ENCODE measurements at regions not wholly inside any gene's neighbourhood (a gene's known extent, or its start where the extent isn't known, plus 50 kb on each side); places are given as distances from the start of the nearest gene placed in this dataset.

DNA sequence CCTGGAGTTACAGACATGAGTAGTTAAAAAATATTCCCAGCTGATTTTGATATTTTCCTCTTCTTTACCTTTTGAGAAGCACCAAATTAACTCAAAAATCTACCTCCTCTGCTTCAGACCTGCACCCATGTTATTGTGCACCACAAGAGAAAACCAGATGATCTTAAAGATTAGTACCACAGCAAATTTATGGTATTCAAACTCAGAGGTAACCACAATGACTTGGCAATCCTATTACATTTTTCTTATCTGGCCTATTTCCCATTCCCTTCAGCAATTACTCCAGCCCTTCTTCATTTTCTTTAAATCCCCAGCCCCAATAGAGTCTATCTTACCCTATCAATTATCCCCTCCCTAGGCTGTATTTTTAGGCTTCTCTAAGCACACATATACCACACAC lies 535.1 kb downstream of the FAT4 start:
- H3K27ac ChIP-seq = no peak overlapping the region
- ATAC-seq = no peak
- no peak for TF ChIP-seq POLR2AphosphoS5 (IDR thresholded peaks at IDR 0.05)
- TF ChIP-seq, protein P1, sequence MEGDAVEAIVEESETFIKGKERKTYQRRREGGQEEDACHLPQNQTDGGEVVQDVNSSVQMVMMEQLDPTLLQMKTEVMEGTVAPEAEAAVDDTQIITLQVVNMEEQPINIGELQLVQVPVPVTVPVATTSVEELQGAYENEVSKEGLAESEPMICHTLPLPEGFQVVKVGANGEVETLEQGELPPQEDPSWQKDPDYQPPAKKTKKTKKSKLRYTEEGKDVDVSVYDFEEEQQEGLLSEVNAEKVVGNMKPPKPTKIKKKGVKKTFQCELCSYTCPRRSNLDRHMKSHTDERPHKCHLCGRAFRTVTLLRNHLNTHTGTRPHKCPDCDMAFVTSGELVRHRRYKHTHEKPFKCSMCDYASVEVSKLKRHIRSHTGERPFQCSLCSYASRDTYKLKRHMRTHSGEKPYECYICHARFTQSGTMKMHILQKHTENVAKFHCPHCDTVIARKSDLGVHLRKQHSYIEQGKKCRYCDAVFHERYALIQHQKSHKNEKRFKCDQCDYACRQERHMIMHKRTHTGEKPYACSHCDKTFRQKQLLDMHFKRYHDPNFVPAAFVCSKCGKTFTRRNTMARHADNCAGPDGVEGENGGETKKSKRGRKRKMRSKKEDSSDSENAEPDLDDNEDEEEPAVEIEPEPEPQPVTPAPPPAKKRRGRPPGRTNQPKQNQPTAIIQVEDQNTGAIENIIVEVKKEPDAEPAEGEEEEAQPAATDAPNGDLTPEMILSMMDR (IDR thresholded peaks at IDR 0.05) = no peak
- no peak for TF ChIP-seq EP300 (IDR thresholded peaks at IDR 0.05)
- no peak for TF ChIP-seq POLR2A (IDR thresholded peaks at IDR 0.05)

DNA sequence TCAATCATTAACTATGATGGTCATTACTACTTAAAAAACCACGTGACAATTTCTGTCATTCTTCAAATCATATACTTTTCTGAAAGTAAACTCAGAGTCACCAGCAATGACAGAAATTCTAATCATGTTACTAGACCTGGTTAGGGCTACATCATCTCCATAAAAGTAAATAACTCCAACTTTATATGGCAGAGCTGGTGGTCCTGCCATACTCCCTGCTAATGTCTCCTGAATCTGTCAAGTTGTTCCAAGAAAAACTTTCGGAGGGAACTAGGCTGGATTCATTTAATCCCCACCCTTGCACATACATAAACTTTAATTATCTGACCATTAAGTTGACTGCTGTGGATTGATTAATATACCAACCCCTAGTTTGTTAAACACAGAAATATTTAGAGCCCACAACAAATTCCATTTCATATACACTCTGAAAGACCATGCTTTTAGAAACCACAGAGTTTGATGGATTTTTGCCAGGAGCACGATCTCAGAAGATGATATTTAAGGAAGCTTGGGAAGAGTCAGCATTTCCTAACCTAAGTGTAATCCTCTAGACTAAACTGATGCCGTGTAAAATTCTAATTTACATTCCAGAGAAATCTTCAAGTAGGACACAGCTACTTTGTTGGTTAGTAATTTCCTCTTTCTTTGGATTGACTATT lies 577.0 kb downstream of the FAT4 start:
- Histone ChIP-seq H3K4me3 (no peak overlapping the region), H3K27ac (no peak overlapping the region), H3K36me3 (no peaks in the 10 kb centered on the region), H3K9me3 (no peaks in the 10 kb centered on the region), H3K4me1 (no peaks in the 10 kb centered on the region), H3K27me3 (no peaks in the 10 kb centered on the region)
- no peak for ATAC-seq
- WGBS, 2 donors (ENCODE audit: low coverage in 1 of 2) = 32 to 39% methylated on average over 4 of the region's 4 CpGs
- no peak for TF ChIP-seq POLR2A (IDR thresholded peaks at IDR 0.05)
- no peak for TF ChIP-seq EP300 (IDR thresholded peaks at IDR 0.05)
- TF ChIP-seq POLR2AphosphoS5 (IDR thresholded peaks at IDR 0.05) = no peak

More for the DNA sequence above, 535.1 kb downstream of the FAT4 start:
- Histone ChIP-seq H3K4me3 (no peak overlapping the region), H3K9me3 (no peaks in the 10 kb centered on the region), H3K36me3 (no peaks in the 10 kb centered on the region), H3K4me1 (no peaks in the 10 kb centered on the region), H3K27me3 (no peaks in the 10 kb centered on the region)

DNA sequence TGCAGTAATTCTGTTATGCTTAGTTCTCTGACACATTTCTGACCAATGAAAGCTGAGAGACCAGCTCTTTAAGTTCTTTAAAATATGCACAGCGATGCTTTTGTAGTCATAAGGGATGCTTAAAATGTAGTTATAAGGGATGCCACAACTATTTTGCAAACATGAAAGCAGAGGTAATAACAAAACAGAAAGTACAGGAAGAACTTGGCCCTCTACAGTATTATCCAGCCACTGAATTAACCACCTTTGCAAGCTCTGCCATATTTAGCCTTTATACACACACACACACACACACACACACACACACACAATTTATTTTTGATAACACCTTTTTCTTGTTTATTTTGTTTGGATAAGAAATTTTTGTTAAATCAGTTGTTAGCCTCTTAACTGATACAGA lies 590.0 kb downstream of the FAT4 start:
- no peak overlapping the region for H3K27ac ChIP-seq
- H3K4me3 ChIP-seq = no peak overlapping the region
- no peaks in the 10 kb centered on the region for H3K27me3 ChIP-seq
- no peaks in the 10 kb centered on the region for H3K4me1 ChIP-seq
- TF ChIP-seq POLR2AphosphoS5 (IDR thresholded peaks at IDR 0.05) (no peak), EP300 (IDR thresholded peaks at IDR 0.05) (no peak)
- WGBS, 2 donors (ENCODE audit: low coverage in 1 of 2) = 82 to 100% methylated on average over 1 of the region's 1 CpG
- H3K9me3 ChIP-seq = no peaks in the 10 kb centered on the region
- no peak for ATAC-seq
- H3K36me3 ChIP-seq = no peaks in the 10 kb centered on the region

DNA sequence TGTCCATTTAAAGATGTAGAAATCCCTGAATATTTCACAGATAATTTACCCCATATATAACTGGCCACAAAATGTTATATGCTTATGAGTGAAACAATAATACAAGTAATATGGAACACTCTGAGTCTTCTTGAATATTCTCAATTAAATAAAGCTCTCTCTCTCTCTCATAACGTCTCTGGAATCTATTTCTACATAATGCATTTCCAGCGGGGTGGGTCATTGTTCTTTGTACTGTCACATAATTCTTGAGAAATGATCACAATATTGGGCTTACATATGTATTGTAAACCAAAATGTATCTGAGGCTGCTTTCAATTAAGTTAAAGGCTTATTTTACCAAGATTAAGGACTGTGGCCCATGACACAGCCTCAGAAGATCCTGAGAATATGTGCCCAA lies 596.3 kb downstream of the FAT4 start:
- H3K36me3 ChIP-seq = no peaks in the 10 kb centered on the region
- no peaks in the 10 kb centered on the region for H3K27me3 ChIP-seq
- 70 to 77% methylated on average over 2 of the region's 2 CpGs for WGBS, 2 donors (ENCODE audit: low coverage in 1 of 2)
- H3K4me3 ChIP-seq = no peak overlapping the region
- no peak overlapping the region for H3K27ac ChIP-seq
- no peaks in the 10 kb centered on the region for H3K9me3 ChIP-seq
- H3K4me1 ChIP-seq = no peaks in the 10 kb centered on the region
- TF ChIP-seq POLR2AphosphoS5 (IDR thresholded peaks at IDR 0.05) = no peak
- TF ChIP-seq POLR2A (IDR thresholded peaks at IDR 0.05) = no peak
- no peak for TF ChIP-seq EP300 (IDR thresholded peaks at IDR 0.05)
- TF ChIP-seq, protein P1 (IDR thresholded peaks at IDR 0.05) = no peak
- ATAC-seq = no peak

DNA sequence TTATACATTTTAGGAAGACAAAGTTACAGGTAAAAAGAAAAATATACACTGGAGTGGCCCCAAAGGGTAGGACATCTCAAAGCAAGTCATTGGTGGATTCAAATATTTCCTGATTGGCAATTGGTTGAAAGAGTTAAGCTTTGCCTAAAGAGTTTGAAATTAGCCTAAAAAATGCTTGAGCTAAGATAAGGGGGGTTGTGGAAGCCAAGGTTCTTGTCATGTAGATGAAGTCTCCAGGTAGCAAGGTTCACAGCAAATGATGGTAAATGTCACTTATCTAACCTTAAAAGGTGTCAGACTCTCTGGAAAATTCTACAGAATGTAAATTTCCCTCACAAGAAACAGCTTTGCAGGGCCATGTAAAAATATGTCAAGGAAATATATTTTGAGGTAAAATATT lies 596.7 kb downstream of the FAT4 start:
- no peak overlapping the region for H3K27ac ChIP-seq
- TF ChIP-seq, protein P1 (IDR thresholded peaks at IDR 0.05) = no peak
- TF ChIP-seq POLR2A (IDR thresholded peaks at IDR 0.05) (no peak), POLR2AphosphoS5 (IDR thresholded peaks at IDR 0.05) (no peak), EP300 (IDR thresholded peaks at IDR 0.05) (no peak)
- H3K27me3 ChIP-seq = no peaks in the 10 kb centered on the region
- H3K4me1 ChIP-seq = no peaks in the 10 kb centered on the region
- no peak overlapping the region for H3K4me3 ChIP-seq
- no peaks in the 10 kb centered on the region for H3K9me3 ChIP-seq
- no peaks in the 10 kb centered on the region for H3K36me3 ChIP-seq
- no peak for ATAC-seq

DNA sequence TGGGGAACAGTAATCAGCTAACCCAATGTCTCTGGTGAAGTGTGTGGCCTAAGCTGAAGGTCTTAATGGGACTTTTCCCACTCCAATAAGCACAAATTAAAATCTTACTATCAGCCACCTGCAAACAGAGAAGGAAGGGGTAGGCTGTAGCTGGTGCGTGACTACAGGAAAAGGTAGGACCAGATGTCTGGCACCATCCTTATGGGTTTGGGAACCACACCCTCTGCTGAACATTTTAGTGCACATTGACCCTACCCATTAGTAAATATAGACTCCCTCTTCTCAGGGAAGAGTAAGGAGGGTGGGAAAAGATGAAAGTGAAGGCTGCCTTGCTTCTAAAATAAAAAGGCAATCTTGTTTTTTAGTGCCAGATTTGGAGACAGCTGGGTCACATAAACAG lies 602.8 kb downstream of the FAT4 start:
- no peaks in the 10 kb centered on the region for H3K9me3 ChIP-seq
- ATAC-seq = no peak
- TF ChIP-seq, protein P1 (IDR thresholded peaks at IDR 0.05) = no peak
- WGBS, 2 donors (ENCODE audit: low coverage in 1 of 2) = 91 to 100% methylated on average over 1 of the region's 1 CpG
- H3K27me3 ChIP-seq = no peaks in the 10 kb centered on the region
- H3K4me3 ChIP-seq = no peak overlapping the region
- H3K27ac ChIP-seq = no peak overlapping the region
- H3K36me3 ChIP-seq = no peaks in the 10 kb centered on the region
- H3K4me1 ChIP-seq = no peaks in the 10 kb centered on the region
